HG03025 (cell line): ENCODE measurements at regions not wholly inside any gene's neighbourhood (a gene's known extent, or its start where the extent isn't known, plus 50 kb on each side); places are given as distances from the start of the nearest gene placed in this dataset.

ENCODE experiments used
- ATAC-seq: cut with Tn5 transposase; IDR thresholded peaks from one replicate; pipeline ENCODE4 v1.9.1; 2021; ENCODE audit warnings: mild to moderate bottlenecking, moderate library complexity; ENCODE audit not compliant: unreplicated experiment, low FRiP score

DNA sequence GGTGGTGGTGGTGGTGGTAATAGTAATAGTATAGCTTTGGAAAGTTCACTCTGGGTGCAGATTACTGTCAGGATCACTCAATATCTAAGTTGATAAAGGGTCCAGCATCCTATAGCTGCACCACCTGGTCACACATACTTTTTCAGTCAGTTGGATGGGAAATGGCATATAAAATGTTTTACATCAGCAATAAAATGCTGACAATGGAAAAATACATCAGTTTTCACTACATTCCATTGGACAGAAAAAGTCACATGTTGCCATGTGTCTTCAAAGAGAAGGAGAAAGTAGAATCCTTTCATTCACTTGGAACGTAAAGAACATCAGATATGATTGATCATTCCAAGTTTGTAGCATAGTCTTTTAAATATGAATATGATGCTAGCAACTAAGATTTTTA is 481.4 kb downstream of the SLITRK6 start:
- no peak for ATAC-seq

DNA sequence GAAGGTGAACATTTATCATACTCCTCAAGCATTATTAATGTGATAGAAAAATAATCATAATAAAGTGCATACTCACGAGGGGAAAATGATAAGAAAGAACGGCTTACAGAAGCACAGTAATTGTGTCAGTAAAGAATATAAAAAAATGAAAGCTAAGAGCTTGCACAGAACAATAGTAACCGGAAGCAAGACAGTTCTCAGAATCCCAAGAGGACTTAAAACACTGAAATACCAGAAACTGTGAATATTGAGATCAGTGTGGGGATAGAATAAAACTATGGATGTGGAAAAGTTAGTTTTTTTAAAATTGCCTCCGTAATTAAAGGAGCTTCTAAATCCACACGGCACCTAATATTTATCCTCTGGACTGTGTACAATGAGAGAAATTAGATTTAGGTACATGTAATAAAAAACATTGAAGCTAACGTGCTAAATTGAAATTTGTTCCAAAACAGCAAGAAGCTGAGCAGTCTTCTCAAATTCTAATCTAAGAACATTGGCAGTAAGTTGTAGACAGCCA is 482.7 kb downstream of the SLITRK6 start:
- no peak for ATAC-seq

DNA sequence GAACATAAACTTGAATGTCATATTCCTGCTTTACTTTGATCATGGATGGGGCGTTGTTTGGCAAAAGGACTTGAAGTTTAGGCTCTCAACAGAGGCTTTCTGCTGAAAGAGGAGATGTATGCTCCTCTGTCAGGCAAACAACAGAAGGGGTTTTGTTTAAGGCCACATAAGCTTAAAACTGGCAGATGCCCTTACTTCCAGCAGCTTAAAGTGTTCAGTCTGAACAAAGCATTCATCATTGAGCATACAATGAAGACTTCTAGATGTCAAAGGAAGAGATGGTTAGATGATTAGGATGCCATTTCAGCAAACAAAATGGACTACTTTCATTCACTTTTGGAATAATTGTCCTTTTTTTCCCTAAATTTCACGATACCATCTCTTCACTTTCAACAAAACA is 484.5 kb downstream of the SLITRK6 start:
- no peak for ATAC-seq

DNA sequence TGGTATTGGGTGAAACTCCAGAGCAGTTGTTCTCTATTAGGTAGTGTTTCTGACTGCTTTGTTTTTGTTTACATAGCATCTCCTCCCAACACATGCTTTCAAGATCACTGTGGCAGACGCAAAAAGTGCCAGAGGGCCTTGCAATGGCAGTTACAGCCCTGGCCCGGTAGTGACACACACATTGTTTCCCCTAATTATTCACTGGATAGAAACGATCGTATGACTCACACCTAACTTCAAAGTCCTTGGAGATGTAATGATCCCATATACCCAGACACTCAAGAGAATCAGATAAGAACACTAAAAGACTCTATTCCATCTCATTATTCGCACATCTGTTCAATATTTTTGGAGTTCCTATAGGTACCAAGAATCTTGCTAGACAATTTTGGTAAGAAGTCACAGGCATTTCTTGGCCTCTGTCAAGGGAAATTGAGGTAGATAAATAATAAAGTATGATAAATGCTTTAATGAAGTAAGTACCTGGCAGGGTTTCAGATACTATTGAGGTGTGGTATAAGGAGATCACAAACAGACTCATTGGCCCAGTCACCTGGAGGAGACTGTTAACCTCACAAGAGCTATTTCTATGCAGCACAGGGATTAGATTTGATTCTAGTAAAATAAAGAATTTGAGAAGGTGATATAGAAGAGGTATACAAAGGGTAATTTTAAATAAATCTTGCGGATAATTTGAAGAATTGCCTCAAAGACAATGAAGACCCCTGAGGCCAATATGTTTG is 485.3 kb downstream of the SLITRK6 start:
- no peak for ATAC-seq

DNA sequence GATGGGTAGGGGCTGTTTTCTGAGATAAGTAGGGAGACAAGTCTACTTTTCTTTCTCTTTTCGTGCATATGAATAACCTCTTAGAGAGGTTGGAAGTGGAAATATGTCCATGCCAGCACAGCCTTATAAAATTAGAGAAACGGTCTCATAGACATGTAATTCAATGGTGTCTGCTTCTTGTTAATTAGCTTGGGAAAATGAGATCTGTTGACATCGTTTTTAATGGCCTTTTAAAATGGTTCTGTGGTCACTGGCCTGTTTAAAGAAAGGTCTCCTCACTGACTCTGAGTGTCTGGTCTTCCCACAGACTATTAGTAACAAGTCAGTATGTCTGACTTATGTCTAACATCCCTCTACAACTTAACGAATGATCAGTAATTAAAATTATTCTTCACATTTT is 487.1 kb downstream of the SLITRK6 start:
- ATAC-seq, result no peak

DNA sequence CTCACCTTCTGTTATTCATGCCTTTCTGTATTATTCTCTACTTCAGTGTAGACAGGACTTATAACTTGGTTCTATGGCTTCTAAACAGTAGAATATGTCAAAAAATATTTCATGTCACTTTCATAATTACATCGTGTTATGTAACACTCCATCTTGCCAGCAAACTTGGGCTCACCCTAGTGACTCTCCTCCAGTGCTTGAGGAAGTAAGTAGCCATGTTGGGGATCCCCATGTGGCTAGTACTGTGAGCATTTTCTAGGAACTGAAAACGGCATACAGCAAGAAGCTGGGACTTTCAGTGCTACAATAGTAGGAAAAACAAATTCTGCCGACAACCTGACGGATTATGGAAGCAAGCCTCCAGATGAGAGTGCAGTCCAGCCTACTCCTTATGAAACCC is 495.6 kb downstream of the SLITRK6 start:
- no peak for ATAC-seq

DNA sequence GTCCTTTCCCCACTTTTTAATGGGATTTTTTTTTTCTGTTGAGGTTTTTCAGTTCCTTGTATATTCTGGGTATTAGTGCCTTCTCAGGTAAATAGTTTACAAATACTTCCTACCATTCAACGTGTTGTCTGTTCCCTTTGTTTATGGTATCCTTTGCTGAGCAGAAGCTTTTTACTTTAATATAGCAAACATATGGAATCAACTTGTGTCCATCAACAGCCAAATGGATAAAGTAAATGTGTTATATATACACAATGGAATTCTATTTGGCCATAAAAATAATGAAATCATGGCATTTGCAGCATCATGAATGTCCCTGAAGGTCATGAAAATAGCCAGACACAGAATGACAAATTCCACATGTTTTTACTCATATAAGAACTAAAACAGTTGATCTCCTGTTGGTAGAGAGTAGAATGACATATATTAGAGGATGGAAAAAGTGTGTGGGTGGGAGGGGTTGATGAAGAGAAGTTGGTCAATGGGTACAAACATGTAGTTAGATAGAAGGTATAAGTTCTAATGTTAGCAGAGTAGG is 500.8 kb downstream of the SLITRK6 start:
- ATAC-seq, result no peak

DNA sequence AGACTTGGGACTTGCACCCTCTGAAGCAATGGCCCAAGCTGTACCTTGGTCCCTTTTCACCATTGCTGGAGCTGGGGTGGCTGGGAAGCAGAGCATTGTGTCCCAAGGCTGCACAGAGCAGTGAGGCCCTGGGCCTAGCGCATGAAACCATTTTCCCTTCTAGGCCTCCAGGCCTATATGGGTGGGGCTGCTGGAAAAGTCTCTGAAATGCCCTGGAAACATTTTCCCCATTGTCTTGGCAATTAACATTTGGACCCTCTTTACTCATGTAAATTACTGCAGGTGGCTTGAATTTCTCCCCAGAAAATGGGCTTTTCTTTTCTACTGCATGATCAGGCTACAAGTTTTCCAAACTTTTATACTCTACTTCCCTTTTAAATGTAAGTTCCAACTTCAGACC is 510.5 kb downstream of the SLITRK6 start:
- ATAC-seq, result no peak

DNA sequence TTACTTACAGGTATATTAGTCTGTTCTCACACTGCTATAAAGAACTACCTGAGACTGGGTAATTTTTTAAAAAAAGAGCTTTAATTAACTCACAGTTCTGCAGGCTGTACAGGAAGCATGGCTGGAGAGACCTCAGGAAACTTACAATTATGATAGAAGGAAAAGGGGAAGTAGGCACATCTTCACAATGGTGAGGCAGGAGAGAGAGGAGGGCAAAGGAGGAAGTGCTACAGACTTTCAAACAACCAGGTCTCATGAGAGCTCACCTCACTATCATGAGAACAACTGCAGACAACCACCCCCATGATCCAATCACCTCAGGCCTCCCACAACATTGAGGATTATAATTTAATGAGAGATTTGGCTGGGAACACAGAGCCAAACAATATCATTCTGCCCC is 511.7 kb downstream of the SLITRK6 start:
- no peak for ATAC-seq

DNA sequence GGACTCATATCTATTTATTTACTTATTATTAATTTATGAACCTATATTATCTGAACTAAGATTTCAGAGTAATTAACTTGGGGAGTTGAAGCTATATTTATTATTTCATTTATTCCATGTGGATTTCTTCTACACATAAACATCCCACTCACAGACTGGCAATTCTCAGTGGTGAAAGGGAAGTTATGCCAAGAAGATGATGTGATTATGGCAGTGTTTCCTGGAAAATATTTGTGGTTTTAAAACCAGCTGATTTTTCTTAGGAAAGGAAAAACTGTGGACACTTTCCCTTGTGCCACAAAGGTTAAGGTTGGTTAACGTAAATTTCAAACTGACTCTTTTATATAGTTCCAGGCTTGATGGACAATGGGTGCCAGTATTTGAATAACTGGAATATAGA is 513.1 kb downstream of the SLITRK6 start:
- no peak for ATAC-seq

DNA sequence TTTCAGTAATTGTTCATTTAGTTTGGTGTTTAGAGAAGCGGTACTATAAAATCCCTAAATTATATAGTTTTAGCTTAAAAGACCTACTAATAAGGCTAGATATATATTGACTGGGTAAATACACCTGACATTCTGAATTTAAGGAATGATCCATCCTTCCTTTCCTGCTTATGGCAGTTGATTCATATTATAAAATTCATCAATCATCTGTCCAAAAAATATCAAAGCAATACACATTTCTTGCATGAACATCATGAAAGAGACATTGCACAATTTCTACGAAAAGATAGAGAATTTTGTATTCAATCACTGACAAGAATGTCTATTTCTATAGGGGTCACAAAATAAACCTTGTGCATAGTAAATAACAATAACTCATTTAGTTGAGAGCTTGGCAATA is 514.9 kb downstream of the SLITRK6 start:
- ATAC-seq, result no peak

DNA sequence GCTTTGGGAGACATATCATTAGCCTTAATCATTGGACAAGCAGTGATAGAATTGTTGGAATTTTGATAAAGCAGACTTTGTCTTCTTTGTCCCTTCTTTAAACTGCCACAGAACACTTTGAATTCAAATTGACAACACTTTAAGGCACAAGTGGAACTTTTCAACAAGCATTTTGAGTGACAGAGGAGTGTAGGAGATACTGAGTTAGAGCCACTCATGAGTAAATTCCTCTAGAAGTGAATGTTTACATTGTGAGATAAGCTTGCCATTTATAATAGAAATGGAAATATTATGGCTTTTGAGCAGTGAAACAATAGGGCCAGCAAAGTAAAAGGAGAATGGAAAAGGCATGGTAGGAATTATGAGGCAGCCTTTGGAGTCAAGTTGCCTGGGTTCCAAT is 515.8 kb downstream of the SLITRK6 start:
- no peak for ATAC-seq

DNA sequence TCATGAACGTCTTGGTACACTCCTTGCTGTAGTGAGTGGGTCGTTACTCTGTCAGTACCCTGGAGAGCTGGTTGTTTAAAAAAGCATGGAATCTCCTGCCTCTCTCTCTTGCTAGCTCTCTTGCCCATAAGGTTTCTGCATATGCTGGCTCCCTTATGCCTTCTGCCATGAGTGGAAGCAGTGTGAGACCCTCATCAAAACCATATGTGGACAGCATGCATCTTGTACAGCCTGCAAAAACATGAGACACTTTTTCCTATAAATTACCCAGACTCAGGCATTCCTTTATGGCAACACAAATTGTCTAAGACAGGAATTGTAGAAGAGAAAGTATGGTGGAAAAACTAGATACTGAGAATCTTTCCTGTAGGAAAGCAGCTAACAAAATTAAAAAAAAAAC is 516.3 kb downstream of the SLITRK6 start:
- no peak for ATAC-seq

DNA sequence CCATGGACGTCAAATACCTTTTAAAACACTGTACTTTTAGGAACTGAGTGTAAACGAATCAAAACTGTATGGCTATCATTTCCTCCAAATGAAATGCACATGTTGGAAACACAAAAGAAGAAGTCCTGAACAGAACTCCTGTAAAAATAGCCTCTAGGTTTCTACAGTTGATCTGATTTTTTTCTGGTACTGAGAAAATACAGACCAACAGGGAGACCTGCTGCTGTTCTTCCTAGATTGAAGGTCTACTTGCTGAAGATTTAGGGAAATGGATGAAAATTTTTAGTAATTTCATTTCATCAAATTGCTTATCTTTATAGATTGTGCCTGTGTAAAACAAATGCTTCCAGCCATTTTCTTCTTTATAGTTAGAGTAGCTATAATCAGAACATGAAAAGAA is 520.4 kb downstream of the SLITRK6 start:
- ATAC-seq, result no peak

DNA sequence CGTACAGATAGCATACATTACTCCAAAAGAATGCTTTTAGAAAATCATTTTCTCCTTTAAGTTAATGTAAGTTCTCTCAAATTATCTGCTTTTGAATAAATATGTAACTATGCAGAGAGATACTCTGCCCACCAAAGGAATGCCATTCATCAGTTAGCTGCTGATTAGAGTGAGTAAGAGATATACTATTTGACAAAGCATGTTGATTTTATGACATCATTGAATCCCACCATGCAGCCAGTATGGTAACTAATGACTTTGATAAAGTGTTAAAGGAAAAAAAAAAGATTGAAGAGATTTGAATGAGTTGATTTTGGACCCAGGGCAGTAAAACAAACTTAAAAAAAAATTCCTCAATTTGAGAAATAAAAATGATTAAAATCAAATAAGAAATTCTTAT is 521.5 kb downstream of the SLITRK6 start:
- ATAC-seq, result no peak

DNA sequence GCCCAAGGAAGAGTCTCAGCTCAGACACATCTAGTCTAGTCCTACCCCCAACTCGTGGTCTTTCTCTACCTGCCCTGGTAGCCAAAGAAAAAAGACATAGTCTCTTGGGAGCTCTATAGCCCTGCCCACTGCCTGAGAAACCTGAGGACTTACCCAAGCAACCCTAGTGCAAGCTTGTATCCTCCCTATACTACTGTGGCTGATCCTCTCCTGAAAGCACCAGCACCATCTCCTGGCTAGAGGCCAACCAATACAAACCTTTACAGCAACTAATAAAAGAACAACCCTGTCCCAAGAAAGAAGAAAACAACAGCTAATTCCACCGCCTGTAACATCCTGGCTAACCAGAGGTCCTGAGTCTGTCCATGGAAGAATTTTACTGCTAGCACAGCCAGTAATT is 532.4 kb downstream of the SLITRK6 start:
- no peak for ATAC-seq

DNA sequence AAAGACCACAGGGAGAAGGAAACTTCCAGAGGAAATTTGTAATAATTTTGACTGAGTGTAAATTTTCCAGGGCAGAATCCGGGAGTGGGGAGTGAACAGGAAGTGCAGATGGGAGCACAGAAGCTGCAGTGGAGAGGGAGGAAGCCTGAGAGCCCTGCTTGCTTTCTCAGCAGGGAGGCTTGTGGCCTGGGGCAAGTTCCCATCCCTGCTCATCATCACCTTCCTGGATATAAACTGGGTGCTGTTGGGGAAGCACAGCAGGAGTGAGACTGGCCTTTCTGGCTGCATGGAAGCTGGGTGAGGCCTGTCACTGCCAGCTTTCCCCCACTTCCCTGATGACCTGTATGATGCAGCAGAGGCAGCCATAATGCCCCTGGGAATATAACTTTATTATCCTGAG is 532.9 kb downstream of the SLITRK6 start:
- ATAC-seq, result no peak

DNA sequence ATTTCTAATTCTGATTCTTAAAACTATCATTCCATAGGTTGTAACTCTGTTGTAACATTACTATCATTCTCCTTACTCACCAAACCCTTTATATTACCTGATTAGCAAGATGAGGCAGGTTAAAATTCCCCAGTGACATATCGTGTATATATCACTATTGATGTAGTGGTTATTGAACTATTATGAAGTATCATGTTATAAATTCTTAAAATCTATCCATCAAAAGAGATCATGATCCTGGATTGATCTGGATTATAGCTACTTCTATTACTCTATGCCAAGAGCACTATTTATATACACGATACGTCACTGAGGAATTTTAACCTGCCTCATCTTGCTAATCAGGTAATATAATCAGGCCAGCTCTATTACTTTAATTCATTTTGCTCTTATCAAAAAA is 533.9 kb downstream of the SLITRK6 start:
- no peak for ATAC-seq

DNA sequence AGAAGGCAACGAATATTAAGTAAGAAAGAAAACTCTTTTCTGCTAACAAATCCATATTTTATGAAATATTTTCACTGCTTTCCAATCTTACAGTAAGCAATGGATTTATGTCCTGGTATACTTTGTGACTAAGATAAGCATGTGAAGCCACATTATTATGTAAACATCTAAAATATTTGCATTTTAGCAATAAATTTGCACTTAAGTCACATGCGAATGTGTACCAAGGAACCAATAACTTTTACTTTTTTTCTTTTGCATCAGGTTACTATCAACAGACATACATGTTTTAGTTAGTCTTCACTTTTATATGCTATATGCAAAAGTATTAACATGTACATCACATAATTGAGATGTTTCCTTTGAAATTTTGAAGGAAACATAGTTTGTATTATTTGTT is 536.7 kb downstream of the SLITRK6 start:
- no peak for ATAC-seq

DNA sequence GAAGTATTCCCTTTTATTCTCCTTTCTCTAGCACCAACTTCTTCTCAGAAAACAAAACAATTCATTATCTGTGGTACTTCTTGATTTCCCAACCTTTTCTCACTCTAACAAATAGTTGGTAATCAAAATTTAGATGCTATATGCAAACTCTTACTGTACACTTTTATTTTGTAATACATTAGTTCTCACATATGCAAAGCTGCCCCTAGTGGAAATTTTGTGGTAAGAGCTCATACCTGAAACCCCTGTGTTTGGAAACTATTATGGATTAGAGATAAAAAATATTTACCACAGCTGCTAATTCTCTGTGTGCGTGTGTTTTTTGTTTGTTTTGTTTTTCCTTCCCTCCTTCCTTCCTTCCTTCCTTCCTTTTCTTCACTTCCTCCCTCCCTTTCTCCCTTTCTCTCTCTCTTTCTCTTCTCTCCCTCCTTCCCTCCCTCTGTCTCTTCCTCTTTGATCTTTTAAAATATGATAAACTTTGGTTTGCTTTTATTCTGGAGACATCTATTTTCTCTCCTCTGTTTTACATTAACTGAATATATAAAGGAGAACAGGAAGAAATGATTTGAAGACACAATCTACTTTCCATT is 537.4 kb downstream of the SLITRK6 start:
- no peak for ATAC-seq

DNA sequence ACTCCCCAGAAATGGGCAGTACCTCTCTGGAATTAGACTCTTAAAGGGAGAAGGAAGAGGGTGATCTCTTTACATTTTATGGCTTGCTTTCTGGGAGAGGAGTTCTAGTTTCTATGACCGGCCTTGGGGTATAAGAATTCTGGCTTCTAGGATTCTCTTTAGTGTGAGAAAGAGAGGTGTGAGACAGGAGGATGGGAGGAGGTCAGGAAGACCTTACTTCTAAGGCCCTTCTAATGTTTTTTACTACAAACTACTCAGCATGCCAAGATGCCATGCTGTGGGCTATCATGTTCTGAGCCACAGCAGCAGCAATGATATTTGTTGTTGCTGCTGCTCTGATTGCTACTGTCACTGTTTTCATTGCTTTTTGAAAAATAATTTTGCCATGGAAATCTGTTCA is 538.3 kb downstream of the SLITRK6 start:
- no peak for ATAC-seq

DNA sequence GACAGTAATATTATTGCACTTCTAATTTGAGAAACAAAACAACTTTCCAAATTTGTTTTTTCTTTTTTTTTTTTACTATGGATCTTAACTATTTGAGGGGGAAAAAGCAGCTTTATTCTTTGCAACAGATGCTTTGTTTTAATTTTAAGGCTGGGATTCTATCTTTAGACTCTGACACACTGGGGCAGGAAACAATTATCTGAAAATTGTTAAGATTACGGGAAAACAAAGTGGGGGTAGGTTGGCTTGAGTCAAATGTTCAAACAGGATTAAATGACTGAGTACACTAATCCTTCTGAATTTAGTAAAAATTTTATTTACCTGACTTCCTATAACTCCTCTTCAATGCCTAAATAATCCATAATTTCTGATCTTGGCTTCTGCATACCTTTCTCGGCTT is 543.2 kb downstream of the SLITRK6 start:
- ATAC-seq, result no peak
